Stomach (tissue), 8 donors: ENCODE measurements at regions not wholly inside any gene's neighbourhood (a gene's known extent, or its start where the extent isn't known, plus 50 kb on each side); places are given as distances from the start of the nearest gene placed in this dataset.

Experiments
- DNase-seq, 2 donors: peaks; one replicate each; pipeline versions ENCODE4 v3.0.0 to v3.0.0-alpha.2; 2013 to 2019
- H3K27ac ChIP-seq, 5 donors: fragments of 200-600 bp in 4 of 5; sonication (generic) in 4 of 5; one replicate each; pipeline ENCODE4 v1.5.1; 2013 to 2019; ENCODE audit warnings: mild to moderate bottlenecking in 1 of 5, moderate library complexity in 1 of 5
- H3K27me3 ChIP-seq, 3 donors: fragments of 200-600 bp; sonication (generic); one replicate each; pipeline ENCODE4 v1.5.1; 2017 to 2019; ENCODE audit warnings: mixed run types in 1 of 3
- H3K36me3 ChIP-seq, 4 donors: fragments of 200-600 bp; sonication (generic); 1 replicate in 3 of 4; 2 replicates in 1 of 4; pipeline ENCODE4 v1.5.1; 2016 to 2019
- H3K4me1 ChIP-seq, 4 donors: fragments of 200-600 bp; sonication (generic); one replicate each; pipeline ENCODE4 v1.5.1; 2016 to 2019
- H3K4me3 ChIP-seq, 4 donors: fragments of 200-600 bp; sonication (generic) in 3 of 4; one replicate each; pipeline ENCODE4 v1.5.1; 2016 to 2019; ENCODE audit warnings: mild to moderate bottlenecking in 1 of 4
- H3K9me3 ChIP-seq, 4 donors: fragments of 200-600 bp; sonication (generic); one replicate each; pipeline ENCODE4 v1.5.1; 2016 to 2019
- CTCF ChIP-seq, 7 experiments: fragments of 450-650 bp in 4 of 7; fragments of 200-600 bp in 3 of 7; sonication (generic) in 3 of 7; IDR thresholded peaks; one replicate each; pipeline ENCODE4 v1.5.1; 2016 to 2019; ENCODE audit warnings: antibody characterized with exemption in 7 of 7, control low read depth in 2 of 7, mild to moderate bottlenecking in 1 of 7
- EP300 ChIP-seq: sonication (generic); formaldehyde crosslinking; IDR thresholded peaks from one replicate; pipeline ENCODE4 v1.6.1; 2017; ENCODE audit warnings: antibody characterized with exemption
- POLR2A ChIP-seq, 4 donors: fragments of 450-650 bp; IDR thresholded peaks; one replicate each; pipeline ENCODE4 v1.6.1; 2016; ENCODE audit warnings: antibody characterized with exemption in 4 of 4, control low read depth in 2 of 4, mild to moderate bottlenecking in 1 of 4, moderate library complexity in 1 of 4
- POLR2AphosphoS5 ChIP-seq, 3 donors: sonication (generic); formaldehyde crosslinking; IDR thresholded peaks; one replicate each; pipeline ENCODE4 v1.6.1; 2016; ENCODE audit warnings: antibody characterized with exemption in 3 of 3
- WGBS, 5 donors: extraction: QIAGEN DNeasy Blood & Tissue Kit in 3 of 5; methylation state at CpG; one replicate each; pipeline versions ENCODE4 v1.1.5 to v1.1.7; 2013 to 2018; 5-methylcytosine and 5-hydroxymethylcytosine counted together
- intact Hi-C: fragments of 100-400 bp; cut with DNase I; formaldehyde crosslinking; loops from one replicate; pipeline ENCODE4 v1.15.1; 2023; ENCODE audit warnings: low total_unique reads
- donor health status: healthy with polysubstance abuse.
- donor health status: Bipolar disorder and iron deficiency.
- donor health status: healthy.

GRCh38 chr1:204756811-204757210 is 71.3 kb upstream of the LRRN2 start:
- H3K4me1 ChIP-seq: no peaks in the 10 kb centered on the region
- WGBS, 5 donors: 32 to 70% (median 50%) methylated on average over 1 of the region's 1 CpG
- DNase-seq: no peak
- intact Hi-C loops: no loop called here
- no peak for TF ChIP-seq POLR2AphosphoS5 (IDR thresholded peaks at IDR 0.05)
- no peak for TF ChIP-seq POLR2A (IDR thresholded peaks at IDR 0.05)
- TF ChIP-seq CTCF (IDR thresholded peaks at IDR 0.05): no peak
- TF ChIP-seq EP300: no peak
- no peaks in the 10 kb centered on the region for H3K36me3 ChIP-seq
- H3K9me3 ChIP-seq: peaks cover 0 to 4% (median 0%) of the 10 kb centered on the region in 4 donors
- no peak overlapping the region for H3K4me3 ChIP-seq
- peaks cover 0 to 21% (median 5%) of the 10 kb centered on the region in 3 donors for H3K27me3 ChIP-seq
- no peak overlapping the region for H3K27ac ChIP-seq

- no peak for TF ChIP-seq POLR2AphosphoS5 (IDR thresholded peaks at IDR 0.05)
- no peak for TF ChIP-seq POLR2A (IDR thresholded peaks at IDR 0.05)
- TF ChIP-seq EP300: no peak
- TF ChIP-seq CTCF (IDR thresholded peaks at IDR 0.05): no peak
- no peak overlapping the region for H3K27ac ChIP-seq
- intact Hi-C loops: no loop called here
- H3K4me3 ChIP-seq: no peak overlapping the region
- peaks cover 0 to 4% (median 2%) of the 10 kb centered on the region in 4 donors for H3K9me3 ChIP-seq
- peaks cover 0 to 9% (median 0%) of the 10 kb centered on the region in 3 donors for H3K27me3 ChIP-seq
- no peak for DNase-seq
- H3K36me3 ChIP-seq: no peaks in the 10 kb centered on the region
- H3K4me1 ChIP-seq: peaks cover 1 to 4% (median 2%) of the 10 kb centered on the region in 4 donors
- 40 to 59% (median 51%) methylated on average over 2 of the region's 2 CpGs for WGBS, 5 donors
These were observed 73.1 kb upstream of the LRRN2 start for GRCh38 chr1:204758601-204759000.

- Histone ChIP-seq H3K4me3 (no peak overlapping the region), H3K36me3 (no peaks in the 10 kb centered on the region), H3K27ac (no peak overlapping the region), H3K27me3 (peaks cover 0 to 2% (median 0%) of the 10 kb centered on the region in 3 donors), H3K9me3 (peaks cover 0 to 4% (median 2%) of the 10 kb centered on the region in 4 donors), H3K4me1 (peaks cover 9 to 11% (median 9%) of the 10 kb centered on the region in 4 donors)
- WGBS, 5 donors: 73 to 79% (median 73%) methylated on average over 2 of the region's 2 CpGs
- intact Hi-C loops: no loop called here
- TF ChIP-seq EP300: no peak
- no peak for TF ChIP-seq POLR2A (IDR thresholded peaks at IDR 0.05)
- no peak for TF ChIP-seq POLR2AphosphoS5 (IDR thresholded peaks at IDR 0.05)
- no peak for TF ChIP-seq CTCF (IDR thresholded peaks at IDR 0.05)
- no peak for DNase-seq
These were observed 74.8 kb upstream of the LRRN2 start for GRCh38 chr1:204760350-204760749.

- Histone ChIP-seq H3K27ac (no peak overlapping the region), H3K4me3 (no peak overlapping the region), H3K36me3 (no peaks in the 10 kb centered on the region), H3K27me3 (peaks cover 0 to 6% (median 0%) of the 10 kb centered on the region in 3 donors), H3K4me1 (peaks cover 9 to 11% (median 9%) of the 10 kb centered on the region in 4 donors), H3K9me3 (peaks cover 0 to 4% (median 2%) of the 10 kb centered on the region in 4 donors)
- WGBS, 5 donors: 84 to 94% (median 91%) methylated on average over 3 of the region's 3 CpGs
- TF ChIP-seq EP300 (no peak), CTCF (IDR thresholded peaks at IDR 0.05) (no peak), POLR2AphosphoS5 (IDR thresholded peaks at IDR 0.05) (no peak), POLR2A (IDR thresholded peaks at IDR 0.05) (no peak)
- no peak for DNase-seq
- intact Hi-C loops: no loop called here
These were observed 75.2 kb upstream of the LRRN2 start for GRCh38 chr1:204760757-204761156.
